ENCODE measurements at regions not wholly inside any gene's neighbourhood (a gene's known extent, or its start where the extent isn't known, plus 50 kb on each side); places are given as distances from the start of the nearest gene placed in this dataset.

- H3K27ac ChIP-seq, result no peak overlapping the region
- H3K4me3 ChIP-seq, result no peak overlapping the region
- no peaks in the 10 kb centered on the region for H3K9me3 ChIP-seq (ENCODE audit: low read depth, low read length)
- DNase-seq (ENCODE audit: low read depth, low spot score), result no peak
- TF ChIP-seq FOXP2 (optimal IDR thresholded peaks at IDR 0.05; ENCODE audit: control extremely low read depth, extremely low read length, insufficient read depth) (no peak), POLR2AphosphoS5 (IDR thresholded peaks at IDR 0.05; ENCODE audit: borderline replicate concordance, low read depth, low read length) (no peak), EZH2 (IDR thresholded peaks at IDR 0.05) (no peak)
- H3K36me3 ChIP-seq (ENCODE audit: insufficient read depth, low read length), result no peaks in the 10 kb centered on the region
- no peak overlapping the region for H3K9ac ChIP-seq (ENCODE audit: insufficient read length)
Measured at GRCh38 chr10:3494131-3494837, 290.7 kb downstream of the KLF6 start.

- DNase-seq (ENCODE audit: low read depth, low spot score), result no peak
- H3K9me3 ChIP-seq (ENCODE audit: low read depth, low read length), result no peaks in the 10 kb centered on the region
- no peak overlapping the region for H3K4me3 ChIP-seq
- no peak overlapping the region for H3K9ac ChIP-seq (ENCODE audit: insufficient read length)
- TF ChIP-seq EZH2 (IDR thresholded peaks at IDR 0.05) (no peak), FOXP2 (optimal IDR thresholded peaks at IDR 0.05; ENCODE audit: control extremely low read depth, extremely low read length, insufficient read depth) (no peak), POLR2AphosphoS5 (IDR thresholded peaks at IDR 0.05; ENCODE audit: borderline replicate concordance, low read depth, low read length) (no peak)
- no peaks in the 10 kb centered on the region for H3K36me3 ChIP-seq (ENCODE audit: insufficient read depth, low read length)
- H3K27ac ChIP-seq, result no peak overlapping the region
Measured at GRCh38 chr10:3493621-3494020, 291.4 kb downstream of the KLF6 start.

DNA sequence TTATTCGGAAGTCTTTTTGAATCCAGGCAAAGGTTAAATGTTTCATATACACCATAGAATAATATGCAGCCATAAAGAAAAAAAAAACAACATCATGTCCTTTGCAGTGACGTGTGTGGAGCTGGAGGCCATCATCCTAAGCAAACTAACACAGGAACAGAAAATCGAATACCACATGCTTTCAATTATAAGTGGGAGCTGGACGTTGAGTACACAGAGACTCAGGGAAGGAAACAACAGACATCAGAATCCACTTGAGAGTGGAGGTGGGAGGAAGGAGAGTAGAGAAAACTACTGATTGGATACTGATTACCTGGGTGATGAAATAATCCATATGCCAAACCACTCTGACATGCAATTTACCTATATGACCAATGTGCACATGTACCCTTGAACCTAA, 293.4 kb downstream of the KLF6 start:
- Histone ChIP-seq H3K9ac (ENCODE audit: insufficient read length) (no peak overlapping the region), H3K9me3 (ENCODE audit: low read depth, low read length) (no peaks in the 10 kb centered on the region), H3K36me3 (ENCODE audit: insufficient read depth, low read length) (no peaks in the 10 kb centered on the region), H3K4me3 (no peak overlapping the region), H3K27ac (no peak overlapping the region)
- DNase-seq (ENCODE audit: low read depth, low spot score), result no peak
- TF ChIP-seq POLR2AphosphoS5 (IDR thresholded peaks at IDR 0.05; ENCODE audit: borderline replicate concordance, low read depth, low read length) (no peak), EZH2 (IDR thresholded peaks at IDR 0.05) (no peak), FOXP2 (optimal IDR thresholded peaks at IDR 0.05; ENCODE audit: control extremely low read depth, extremely low read length, insufficient read depth) (no peak)

DNA sequence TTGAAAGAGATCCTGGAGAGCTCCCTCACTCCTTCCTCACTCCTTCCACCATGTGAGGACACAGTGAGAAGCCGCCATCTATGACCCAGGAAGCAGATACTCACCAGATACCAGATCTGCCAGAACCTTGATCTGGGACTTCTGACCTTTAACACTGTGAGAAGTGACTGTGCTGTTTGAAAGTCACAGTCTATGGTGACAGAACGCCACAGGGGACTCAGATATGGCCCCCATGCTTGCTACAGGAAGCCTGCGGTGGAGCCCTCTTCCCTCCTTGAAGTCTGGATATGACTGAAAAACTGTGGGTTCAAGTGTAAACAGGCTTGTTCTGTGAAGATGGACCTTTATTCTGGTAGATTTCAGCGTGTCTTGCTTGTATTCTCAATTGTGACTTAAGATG, 297.8 kb downstream of the KLF6 start:
- no peak for TF ChIP-seq FOXP2 (optimal IDR thresholded peaks at IDR 0.05; ENCODE audit: control extremely low read depth, extremely low read length, insufficient read depth)
- no peak for TF ChIP-seq POLR2AphosphoS5 (IDR thresholded peaks at IDR 0.05; ENCODE audit: borderline replicate concordance, low read depth, low read length)
- no peak for TF ChIP-seq EZH2 (IDR thresholded peaks at IDR 0.05)
- H3K9me3 ChIP-seq (ENCODE audit: low read depth, low read length), result no peaks in the 10 kb centered on the region
- no peak overlapping the region for H3K27ac ChIP-seq
- no peaks in the 10 kb centered on the region for H3K36me3 ChIP-seq (ENCODE audit: insufficient read depth, low read length)
- H3K9ac ChIP-seq (ENCODE audit: insufficient read length), result no peak overlapping the region
- H3K4me3 ChIP-seq, result no peak overlapping the region
- DNase-seq (ENCODE audit: low read depth, low spot score), result no peak

DNA sequence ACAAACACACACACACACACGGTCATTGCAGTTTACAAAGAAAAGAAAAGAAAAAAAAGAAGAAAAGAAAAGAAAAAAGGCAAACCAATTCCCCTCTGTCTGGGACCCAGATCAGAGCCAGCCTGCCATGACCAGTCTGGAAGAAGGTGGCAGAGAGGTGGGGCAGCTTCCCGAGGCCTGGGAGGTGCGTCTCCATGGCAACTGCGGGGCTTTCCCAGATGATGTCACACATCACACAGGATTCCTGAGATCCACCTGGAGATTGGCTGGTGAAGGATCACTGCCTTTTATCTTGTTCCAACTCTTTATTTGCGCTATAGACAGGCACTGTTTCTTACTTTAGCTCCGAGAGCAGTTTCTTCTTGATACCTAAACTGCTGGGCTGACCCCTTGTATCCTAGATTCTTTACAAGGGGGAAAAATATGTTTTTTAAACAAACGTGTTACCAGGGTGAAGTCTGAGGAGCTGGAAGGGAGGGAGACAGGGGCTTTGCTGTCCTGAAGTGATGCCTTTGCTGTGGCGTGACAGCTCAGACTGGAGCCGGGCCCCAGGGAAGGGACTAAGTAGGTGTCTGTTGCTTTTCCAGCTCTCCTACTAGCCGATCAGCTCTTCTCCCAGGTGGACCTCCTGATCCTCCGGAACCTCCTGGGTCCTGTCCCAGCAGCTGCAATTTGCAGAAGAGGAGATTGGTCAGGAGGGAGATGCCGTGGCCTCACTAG, 298.5 kb downstream of the KLF6 start:
- Histone ChIP-seq H3K4me3 (no peak overlapping the region), H3K36me3 (ENCODE audit: insufficient read depth, low read length) (no peaks in the 10 kb centered on the region), H3K9ac (ENCODE audit: insufficient read length) (no peak overlapping the region), H3K27ac (no peak overlapping the region), H3K9me3 (ENCODE audit: low read depth, low read length) (no peaks in the 10 kb centered on the region)
- DNase-seq (ENCODE audit: low read depth, low spot score), result no peak
- TF ChIP-seq POLR2AphosphoS5 (IDR thresholded peaks at IDR 0.05; ENCODE audit: borderline replicate concordance, low read depth, low read length), result no peak
- TF ChIP-seq EZH2 (IDR thresholded peaks at IDR 0.05), result no peak
- TF ChIP-seq FOXP2 (optimal IDR thresholded peaks at IDR 0.05; ENCODE audit: control extremely low read depth, extremely low read length, insufficient read depth), result no peak

DNA sequence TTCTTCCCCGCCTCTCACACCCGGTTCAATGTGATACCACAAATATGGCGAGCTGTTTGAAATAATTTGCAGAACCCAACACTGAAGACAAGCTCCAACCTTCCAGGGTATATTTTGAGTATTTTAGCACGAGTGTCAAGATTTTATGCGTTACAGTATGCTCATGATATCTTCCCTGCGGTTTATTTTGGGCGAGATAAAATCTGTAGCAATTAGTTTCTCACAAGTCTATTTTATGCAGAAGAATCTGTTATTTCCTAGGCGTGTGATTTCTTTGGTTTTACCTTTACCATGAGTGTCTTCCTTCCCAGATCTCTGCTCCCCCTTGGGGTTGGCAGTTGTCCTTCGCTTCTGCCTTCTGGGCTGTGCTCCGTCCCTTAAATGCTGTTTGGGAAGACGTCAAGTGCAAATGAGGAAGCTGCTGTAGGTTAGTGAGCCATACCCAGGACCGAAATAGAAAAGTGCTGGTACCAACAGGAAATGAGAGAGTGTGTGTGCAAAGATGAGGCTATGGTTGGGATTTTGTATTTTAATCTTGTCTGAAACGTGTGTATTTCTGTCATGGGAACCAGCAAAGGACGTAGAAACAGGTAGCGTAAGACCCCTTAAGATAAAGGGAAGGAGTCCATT, 299.8 kb downstream of the KLF6 start:
- Histone ChIP-seq H3K4me3 (no peak overlapping the region), H3K27ac (no peak overlapping the region), H3K9ac (ENCODE audit: insufficient read length) (no peak overlapping the region), H3K36me3 (ENCODE audit: insufficient read depth, low read length) (no peaks in the 10 kb centered on the region), H3K9me3 (ENCODE audit: low read depth, low read length) (no peaks in the 10 kb centered on the region)
- DNase-seq (ENCODE audit: low read depth, low spot score), result no peak
- TF ChIP-seq EZH2 (IDR thresholded peaks at IDR 0.05) (no peak), FOXP2 (optimal IDR thresholded peaks at IDR 0.05; ENCODE audit: control extremely low read depth, extremely low read length, insufficient read depth) (no peak), POLR2AphosphoS5 (IDR thresholded peaks at IDR 0.05; ENCODE audit: borderline replicate concordance, low read depth, low read length) (no peak)

DNA sequence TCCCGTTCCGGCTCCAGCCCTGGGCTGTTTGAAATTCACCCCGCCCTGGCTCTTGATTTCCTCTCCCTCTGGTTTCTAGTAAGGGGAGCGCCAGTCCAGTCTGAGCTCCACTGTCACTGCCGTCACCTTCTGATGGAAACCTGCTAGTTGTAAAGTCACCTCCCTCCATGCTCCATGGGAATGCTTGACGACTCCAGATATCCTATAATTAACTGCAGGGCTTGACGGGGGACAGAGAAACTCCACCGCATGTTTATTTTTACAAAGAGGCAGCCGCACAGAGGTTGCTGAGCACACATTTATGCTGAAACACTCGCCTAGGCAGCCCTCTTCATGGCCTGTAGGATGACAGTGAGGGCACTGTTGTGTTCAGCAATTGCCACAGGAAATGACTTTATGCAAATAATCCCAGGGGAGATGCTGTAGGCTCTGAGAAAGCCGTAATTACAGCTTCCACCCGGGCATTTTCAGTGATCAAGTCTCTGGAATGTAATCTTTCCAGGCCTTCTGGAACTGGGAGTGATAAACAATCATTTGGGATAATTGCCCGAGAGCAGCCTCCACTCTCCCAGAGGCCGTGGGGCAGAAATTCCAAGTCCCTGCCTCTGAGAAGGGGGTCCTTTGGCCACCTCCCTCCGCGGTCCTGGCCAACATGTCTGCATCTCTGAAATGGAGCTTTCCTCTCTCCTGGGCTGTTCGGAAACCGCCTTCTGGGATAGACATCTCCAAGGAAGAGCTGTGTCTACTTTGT, 300.5 kb downstream of the KLF6 start:
- TF ChIP-seq FOXP2 (optimal IDR thresholded peaks at IDR 0.05; ENCODE audit: control extremely low read depth, extremely low read length, insufficient read depth) (no peak), POLR2AphosphoS5 (IDR thresholded peaks at IDR 0.05; ENCODE audit: borderline replicate concordance, low read depth, low read length) (no peak), EZH2 (IDR thresholded peaks at IDR 0.05) (no peak)
- H3K9me3 ChIP-seq (ENCODE audit: low read depth, low read length), result no peaks in the 10 kb centered on the region
- no peaks in the 10 kb centered on the region for H3K36me3 ChIP-seq (ENCODE audit: insufficient read depth, low read length)
- H3K27ac ChIP-seq, result 0 out of 2 replicates have a peak overlapping the region, but pooled peaks have one; percentile 31
- DNase-seq (ENCODE audit: low read depth, low spot score), result no peak
- H3K9ac ChIP-seq (ENCODE audit: insufficient read length), result no peak overlapping the region
- H3K4me3 ChIP-seq, result peak overlapping the region; percentile 42; the same call in 1 of the 2 replicates
